Small intestine (tissue), 7 donors: ENCODE measurements at regions not wholly inside any gene's neighbourhood (a gene's known extent, or its start where the extent isn't known, plus 50 kb on each side); places are given as distances from the start of the nearest gene placed in this dataset.
"Not testable (repeated sequence)": the region's sequence is repeated elsewhere in the genome, so short reads cannot be mapped to it uniquely, and the experiment has no call there.

ENCODE experiments used
- DNase-seq, 2 donors: peaks; one replicate each; pipeline versions ENCODE4 v3.0.0 to v3.0.0-alpha.2; 2013
- FAIRE-seq: peaks from 2 replicates; lab custom pipeline; 2012; peaks lifted over from hg19 to GRCh38; lab: Jason Lieb, UNC
- H3K27ac ChIP-seq, 3 donors: one replicate each; pipeline ENCODE4 v1.5.1; 2013; ENCODE audit warnings: low read length in 2 of 3, mild to moderate bottlenecking in 2 of 3, control low read depth in 1 of 3, inconsistent platforms in 1 of 3, low read depth in 1 of 3, moderate library complexity in 1 of 3
- H3K27me3 ChIP-seq, 3 donors: one replicate each; pipeline ENCODE4 v1.6.1; 2013; ENCODE audit warnings: low read length in 3 of 3, inconsistent platforms in 1 of 3; ENCODE audit not compliant: control insufficient read depth in 3 of 3, insufficient read depth in 3 of 3
- H3K36me3 ChIP-seq, 3 donors: one replicate each; pipeline ENCODE4 v1.6.1; 2013; ENCODE audit warnings: low read length in 3 of 3, inconsistent platforms in 1 of 3, low read depth in 1 of 3, mild to moderate bottlenecking in 1 of 3, moderate library complexity in 1 of 3; ENCODE audit not compliant: control insufficient read depth in 3 of 3, insufficient read depth in 2 of 3
- H3K4me1 ChIP-seq, 3 donors: one replicate each; pipeline ENCODE4 v1.6.1; 2013; ENCODE audit warnings: low read length in 2 of 3, inconsistent platforms in 1 of 3, low read depth in 1 of 3, mild to moderate bottlenecking in 1 of 3, moderate library complexity in 1 of 3; ENCODE audit not compliant: control insufficient read depth in 3 of 3, insufficient read depth in 2 of 3
- H3K4me3 ChIP-seq, 3 donors: one replicate each; pipeline ENCODE4 v1.5.1; 2013; ENCODE audit warnings: low read length in 3 of 3, control low read depth in 1 of 3, inconsistent platforms in 1 of 3, low read depth in 1 of 3, mild to moderate bottlenecking in 1 of 3, moderate library complexity in 1 of 3
- H3K9me3 ChIP-seq, 2 donors: one replicate each; pipeline ENCODE4 v1.6.1; 2013; ENCODE audit warnings: low read depth in 1 of 2, low read length in 1 of 2; ENCODE audit not compliant: control insufficient read depth in 2 of 2, insufficient read depth in 1 of 2
- WGBS, 3 donors: extraction: QIAGEN DNeasy Blood & Tissue Kit; methylation state at CpG; one replicate each; pipeline ENCODE4 v1.1.7; 2013; 5-methylcytosine and 5-hydroxymethylcytosine counted together
- donor health status: healthy with polysubstance abuse.
- donor health status: control.
- donor health status: control.
- donor health status: Bipolar disorder and iron deficiency.
- donor health status: healthy.

- DNase-seq, result no peak
- H3K36me3 ChIP-seq, result no peaks in the 10 kb centered on the region
- H3K4me1 ChIP-seq, result no peaks in the 10 kb centered on the region
- H3K9me3 ChIP-seq, result no peaks in the 10 kb centered on the region
- FAIRE-seq, result no peak
- no peaks in the 10 kb centered on the region for H3K27me3 ChIP-seq
- H3K4me3 ChIP-seq, result no peak overlapping the region
- H3K27ac ChIP-seq, result no peak overlapping the region
These were observed 258.5 kb downstream of the CRLF2 start for GRCh38 chrX:953879-954482.

DNA sequence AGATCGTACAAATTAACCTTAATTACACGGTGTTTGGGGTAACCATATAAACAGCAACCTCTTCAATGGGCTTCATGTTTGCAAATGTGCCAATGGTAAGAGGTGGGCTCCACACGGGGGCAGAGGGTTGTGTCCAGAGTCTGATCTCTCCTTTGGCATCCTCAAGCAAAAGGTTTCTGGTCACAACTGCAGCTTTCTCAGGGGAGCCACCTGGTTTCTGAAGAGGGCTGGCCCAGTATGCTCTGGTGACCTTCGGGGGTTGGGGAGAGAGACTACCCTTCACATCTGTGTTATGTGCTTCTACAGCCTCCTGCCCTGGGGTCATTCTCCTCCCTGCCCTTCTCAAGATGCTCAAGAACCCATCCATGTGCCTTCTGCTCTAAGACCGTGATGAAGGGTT, 259.6 kb downstream of the CRLF2 start:
- H3K4me1 ChIP-seq, result no peaks in the 10 kb centered on the region
- FAIRE-seq, result no peak
- H3K27ac ChIP-seq, result no peak overlapping the region
- H3K9me3 ChIP-seq, result no peaks in the 10 kb centered on the region
- H3K36me3 ChIP-seq, result no peaks in the 10 kb centered on the region
- WGBS, 3 donors, result 82 to 87% (median 85%) methylated on average over 5 of the region's 5 CpGs
- DNase-seq, result no peak
- H3K27me3 ChIP-seq, result no peaks in the 10 kb centered on the region
- H3K4me3 ChIP-seq, result no peak overlapping the region

- WGBS, 3 donors, result 74 to 84% (median 81%) methylated on average over 6 of the region's 6 CpGs
- not testable (repeated sequence) for H3K9me3 ChIP-seq, H3K4me1 ChIP-seq, H3K4me3 ChIP-seq, DNase-seq, H3K27ac ChIP-seq, H3K27me3 ChIP-seq, H3K36me3 ChIP-seq, FAIRE-seq
These were observed 265.2 kb downstream of the CRLF2 start for GRCh38 chrX:947262-947661.

DNA sequence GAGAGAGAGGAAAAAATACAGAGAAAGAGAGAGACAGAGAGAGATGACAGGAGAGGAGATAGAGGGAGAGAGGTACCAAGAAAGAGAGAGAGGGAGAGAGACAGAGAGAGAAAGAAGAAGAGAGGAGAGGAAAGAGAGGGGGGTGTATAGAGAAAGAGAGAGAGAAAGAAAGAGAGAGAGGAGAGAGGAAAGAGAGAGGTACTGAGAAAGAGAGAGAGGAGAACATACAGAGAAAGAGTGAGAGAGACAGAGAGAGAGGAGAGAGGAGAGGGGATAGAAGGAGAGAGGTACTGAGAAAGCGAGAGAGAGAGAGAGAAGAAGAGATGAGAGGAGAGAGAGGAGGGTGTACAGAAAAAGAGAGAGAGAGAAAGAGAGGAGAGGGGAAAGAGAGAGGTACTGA, 269.4 kb downstream of the CRLF2 start:
- Histone ChIP-seq H3K36me3 (no peaks in the 10 kb centered on the region), H3K27me3 (no peaks in the 10 kb centered on the region), H3K4me3 (no peak overlapping the region), H3K9me3 (peaks cover 1 to 6% of the 10 kb centered on the region in 2 donors), H3K27ac (no peak overlapping the region), H3K4me1 (no peaks in the 10 kb centered on the region)
- FAIRE-seq, result no peak
- DNase-seq, result no peak
- 12 to 81% (median 58%) methylated on average over 1 of the region's 1 CpG for WGBS, 3 donors

- WGBS, 3 donors, result 65 to 82% (median 78%) methylated on average over 9 of the region's 9 CpGs
- FAIRE-seq (no peak), DNase-seq (no peak)
- no peak overlapping the region for H3K4me3 ChIP-seq
- H3K36me3 ChIP-seq, result no peaks in the 10 kb centered on the region
- no peak overlapping the region for H3K27ac ChIP-seq
- peaks cover 0 to 5% of the 10 kb centered on the region in 2 donors for H3K9me3 ChIP-seq
- no peaks in the 10 kb centered on the region for H3K4me1 ChIP-seq
- no peaks in the 10 kb centered on the region for H3K27me3 ChIP-seq
These were observed 271.8 kb downstream of the CRLF2 start for GRCh38 chrX:940691-941090.

DNA sequence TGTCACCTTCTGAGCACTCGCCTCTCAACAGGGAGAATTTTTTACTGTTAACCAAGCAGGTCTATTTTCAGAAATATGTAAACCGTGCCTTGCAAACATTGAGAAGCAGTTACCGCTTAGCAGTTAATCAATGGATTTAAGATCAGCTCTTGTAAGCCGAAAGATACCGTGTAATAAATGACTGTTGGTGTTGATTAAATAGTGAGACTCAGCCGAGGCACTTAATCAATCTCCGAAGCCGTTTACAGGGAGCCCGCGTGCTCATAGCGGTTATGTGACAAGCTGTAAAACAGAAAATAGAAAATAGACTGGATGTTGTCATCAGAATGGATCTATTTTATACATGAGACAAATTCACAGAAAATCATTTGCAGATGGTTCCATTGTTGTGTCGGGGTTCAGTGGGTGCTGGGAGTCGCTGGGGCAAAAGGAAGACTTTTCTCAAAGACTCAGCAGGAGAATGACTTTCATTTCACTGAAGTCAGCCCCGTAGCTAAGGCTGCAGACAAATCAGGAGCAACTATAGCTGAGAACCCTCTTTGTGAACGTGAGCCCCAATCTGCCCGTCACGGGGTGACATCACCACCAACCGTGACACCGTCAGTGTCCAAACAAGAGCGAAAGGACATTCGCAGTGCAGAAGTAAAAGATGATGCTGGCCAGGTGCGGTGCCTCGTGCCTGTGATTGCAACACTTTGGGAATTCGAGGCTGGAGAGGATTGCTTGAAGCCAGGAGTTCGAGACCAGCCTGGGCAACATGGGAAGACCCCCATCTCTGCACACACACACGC, 275.3 kb downstream of the CRLF2 start:
- no peak for FAIRE-seq

DNA sequence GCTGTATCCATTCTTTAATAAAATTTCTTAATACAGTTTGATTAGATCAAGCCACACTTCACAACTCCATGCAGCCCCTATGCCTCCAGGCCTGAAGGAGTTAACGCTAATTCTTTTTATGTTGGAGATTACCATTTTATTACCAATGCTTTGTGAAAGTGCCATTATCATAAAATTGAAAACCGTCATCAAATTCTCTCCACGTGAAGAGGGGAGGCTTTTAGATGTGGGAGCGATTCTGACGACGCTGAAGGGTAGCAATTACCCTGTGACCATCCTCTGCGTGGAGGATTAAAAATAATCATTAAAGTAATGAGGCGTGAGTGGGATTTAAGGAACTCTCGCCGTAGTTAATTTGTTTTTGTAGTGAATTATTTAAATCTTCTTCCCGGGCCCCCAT, 278.8 kb downstream of the CRLF2 start:
- no peaks in the 10 kb centered on the region for H3K4me1 ChIP-seq
- H3K27ac ChIP-seq, result no peak overlapping the region
- FAIRE-seq (no peak), DNase-seq (no peak)
- no peaks in the 10 kb centered on the region for H3K36me3 ChIP-seq
- H3K27me3 ChIP-seq, result no peaks in the 10 kb centered on the region
- 79 to 86% (median 83%) methylated on average over 11 of the region's 11 CpGs for WGBS, 3 donors
- H3K4me3 ChIP-seq, result no peak overlapping the region
- peaks cover under 1 to 2% of the 10 kb centered on the region in 2 donors for H3K9me3 ChIP-seq

More for the DNA sequence above, 275.3 kb downstream of the CRLF2 start:
- no peaks in the 10 kb centered on the region for H3K4me1 ChIP-seq
- no peak overlapping the region for H3K27ac ChIP-seq
- H3K27me3 ChIP-seq, result no peaks in the 10 kb centered on the region
- WGBS, 3 donors, result 70 to 74% (median 72%) methylated on average over 26 of the region's 26 CpGs
- DNase-seq, result no peak
- no peak overlapping the region for H3K4me3 ChIP-seq
- H3K36me3 ChIP-seq, result no peaks in the 10 kb centered on the region
- peaks cover 0 to 5% of the 10 kb centered on the region in 2 donors for H3K9me3 ChIP-seq

DNA sequence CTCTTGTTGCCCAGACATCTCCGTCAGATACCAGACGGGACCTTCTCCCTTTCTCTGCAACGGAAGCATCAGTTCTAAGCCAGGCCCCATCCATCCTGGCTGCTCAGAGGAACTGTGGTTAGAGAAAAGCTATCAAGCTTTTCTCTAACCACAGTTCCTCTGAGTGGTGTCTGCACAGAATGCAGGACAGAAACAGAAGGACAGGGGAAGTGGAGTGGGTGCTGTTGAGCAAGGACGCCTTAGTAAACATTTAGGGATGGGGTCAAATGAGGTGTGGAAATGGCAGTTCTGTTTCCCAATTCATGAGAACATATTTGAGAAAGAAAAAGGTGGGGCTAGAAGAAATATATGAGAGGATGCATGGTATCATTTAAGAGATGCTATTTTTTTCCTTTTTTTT, 283.8 kb downstream of the CRLF2 start:
- WGBS, 3 donors, result 70 to 79% (median 75%) methylated on average over 4 of the region's 4 CpGs
- no peak overlapping the region for H3K4me3 ChIP-seq
- H3K27me3 ChIP-seq, result no peaks in the 10 kb centered on the region
- H3K36me3 ChIP-seq, result no peaks in the 10 kb centered on the region
- DNase-seq (no peak), FAIRE-seq (no peak)
- no peak overlapping the region for H3K27ac ChIP-seq
- H3K9me3 ChIP-seq, result peaks cover 4 to 12% of the 10 kb centered on the region in 2 donors
- no peaks in the 10 kb centered on the region for H3K4me1 ChIP-seq
